8988T (cell line): ENCODE measurements at regions not wholly inside any gene's neighbourhood (a gene's known extent, or its start where the extent isn't known, plus 50 kb on each side); places are given as distances from the start of the nearest gene placed in this dataset.
"Not testable (repeated sequence)": the region's sequence is repeated elsewhere in the genome, so short reads cannot be mapped to it uniquely, and the experiment has no call there.

Experiments used
- DNase-seq: peaks from one replicate; pipeline ENCODE4 v3.0.0; 2011

GRCh38 chr2:87521489-87521888 lies 226.4 kb upstream of the PLGLB2 start:
- DNase-seq, result not testable (repeated sequence)

DNA sequence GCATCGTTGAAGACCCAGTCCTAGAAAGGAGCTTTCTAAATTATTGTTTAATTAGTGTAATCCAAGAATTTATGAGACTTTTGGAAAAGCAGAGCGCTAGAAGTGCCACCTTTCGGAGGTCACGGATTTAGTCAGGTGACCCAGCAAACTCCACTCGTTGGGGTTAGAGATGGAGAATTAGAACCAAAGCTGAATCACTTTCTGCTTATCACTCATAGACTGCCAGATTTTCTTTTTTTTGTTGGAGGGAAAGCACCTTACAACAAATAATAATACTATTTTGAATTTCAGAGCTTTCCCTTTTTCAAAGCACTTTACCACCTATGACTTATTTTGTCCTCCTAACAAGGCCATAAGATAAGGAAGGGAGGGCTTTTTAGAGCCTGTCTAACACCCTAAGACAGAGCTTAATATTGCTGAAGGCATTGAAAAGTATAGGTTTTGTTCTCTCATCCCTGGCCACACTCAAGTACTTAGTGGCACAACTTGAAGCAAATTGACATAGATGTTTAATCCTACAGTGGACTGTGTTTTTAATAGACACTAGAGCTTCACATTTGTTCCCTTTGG lies 223.2 kb upstream of the PLGLB2 start:
- not testable (repeated sequence) for DNase-seq

DNA sequence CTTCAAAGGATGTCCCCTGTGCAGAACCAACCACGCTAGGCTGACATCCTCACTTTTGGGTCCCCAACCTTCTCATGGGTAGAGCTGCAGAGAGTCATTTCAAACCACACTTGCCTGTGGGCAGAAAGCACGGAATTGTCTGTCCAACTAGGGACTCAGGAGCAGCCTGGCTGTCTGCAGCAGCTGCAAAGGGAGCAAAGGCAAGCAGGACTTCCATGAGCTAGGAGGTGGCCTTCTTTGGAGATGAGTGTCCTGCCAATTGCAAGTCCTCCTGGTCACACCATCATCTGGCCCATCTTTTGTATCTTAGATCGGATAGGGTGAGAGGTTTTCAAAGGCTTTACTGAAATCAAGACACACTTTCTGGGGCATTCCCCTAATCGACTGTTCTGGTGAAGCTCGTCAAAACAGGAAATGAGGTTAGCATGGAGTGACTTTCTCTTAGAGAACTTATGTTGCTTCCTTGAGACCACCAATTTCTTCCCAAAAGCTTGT lies 222.3 kb upstream of the PLGLB2 start:
- not testable (repeated sequence) for DNase-seq

- DNase-seq, result not testable (repeated sequence)
Measured at GRCh38 chr2:87526258-87526657, 221.6 kb upstream of the PLGLB2 start.

GRCh38 chr2:87531968-87532715 lies 215.7 kb upstream of the PLGLB2 start:
- not testable (repeated sequence) for DNase-seq

DNA sequence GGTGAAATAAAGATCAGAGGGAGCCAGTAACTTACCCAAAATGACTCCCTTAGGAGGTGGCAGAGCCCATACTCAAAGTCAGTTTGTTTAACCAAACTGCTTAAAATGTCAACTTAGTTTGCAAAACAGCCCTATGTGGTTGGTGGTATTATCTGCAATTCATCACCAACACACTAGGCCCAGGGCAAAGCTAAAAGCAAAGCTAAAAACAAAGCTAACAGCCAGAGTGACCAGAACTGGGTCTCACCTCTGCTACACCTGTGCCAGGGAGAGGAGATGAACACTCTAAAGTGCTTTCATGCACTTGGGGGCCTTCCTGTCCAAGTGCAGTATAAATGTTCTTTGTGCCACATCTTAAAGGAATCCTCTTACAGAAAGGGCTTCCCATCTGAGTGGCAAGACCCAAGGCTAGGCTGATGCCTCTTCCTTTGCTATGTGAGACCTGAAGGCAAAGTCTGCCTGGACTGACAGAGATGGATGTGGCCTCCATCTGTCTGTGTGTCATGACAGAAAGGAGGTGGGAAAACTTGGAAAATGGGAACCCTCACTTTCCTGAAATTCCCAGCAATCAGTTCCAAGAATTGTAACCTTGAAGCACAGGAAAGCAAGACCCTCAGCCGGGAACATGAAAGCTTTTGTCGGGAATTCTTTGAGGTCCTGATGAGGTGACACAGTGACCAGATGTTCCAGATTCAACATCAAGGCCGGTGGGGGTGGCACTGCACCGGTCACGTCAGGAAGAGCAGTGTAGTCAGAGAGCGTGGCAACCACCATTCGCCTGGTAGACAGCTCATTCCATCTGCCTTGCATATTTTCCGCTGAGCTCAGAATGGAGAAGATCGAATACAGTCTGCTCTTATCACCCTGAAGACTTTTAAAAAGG lies 214.3 kb upstream of the PLGLB2 start:
- not testable (repeated sequence) for DNase-seq

GRCh38 chr2:87534273-87534889 lies 213.5 kb upstream of the PLGLB2 start:
- DNase-seq, result not testable (repeated sequence)

DNA sequence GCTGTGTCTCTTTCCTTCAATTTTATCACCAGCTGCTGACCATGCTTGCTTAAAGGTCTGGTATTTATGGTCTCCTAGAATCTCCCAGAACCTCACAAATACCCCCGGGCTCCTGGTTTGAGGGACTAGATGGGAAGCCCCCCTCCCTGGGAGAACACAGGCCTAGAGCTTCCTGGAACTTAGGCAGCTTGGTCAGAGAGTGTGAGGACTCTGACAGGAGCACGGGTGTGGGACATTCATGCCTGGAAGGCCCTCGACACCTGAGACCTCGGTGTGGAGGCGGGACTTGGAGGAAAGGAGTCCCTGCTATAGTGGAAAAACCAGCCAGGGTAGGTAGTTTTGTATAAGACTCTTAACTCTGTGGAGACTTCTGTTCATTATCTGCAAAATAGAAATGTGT lies 211.5 kb upstream of the PLGLB2 start:
- DNase-seq, result not testable (repeated sequence)

DNA sequence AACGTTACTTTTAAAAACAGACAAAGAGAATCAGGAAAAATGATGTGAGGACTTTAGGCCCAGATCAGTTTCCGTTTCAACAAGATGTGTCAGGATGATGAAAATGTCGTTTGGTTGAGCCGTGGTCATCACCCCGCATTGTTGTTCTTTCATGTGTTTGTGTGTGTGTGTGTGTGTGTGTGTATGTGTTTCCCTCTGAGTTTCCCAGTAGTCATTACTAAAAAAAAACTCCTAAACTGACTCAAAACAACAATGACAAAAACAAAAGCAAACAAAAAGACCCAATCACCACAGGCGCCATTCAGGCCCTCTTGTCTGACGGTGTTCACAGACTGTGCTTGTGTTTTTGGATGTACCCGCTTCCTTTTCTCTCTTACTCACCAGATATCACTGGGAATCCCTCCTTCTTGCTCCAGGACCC lies 210.6 kb upstream of the PLGLB2 start:
- not testable (repeated sequence) for DNase-seq

GRCh38 chr2:87538268-87538667 lies 209.6 kb upstream of the PLGLB2 start:
- not testable (repeated sequence) for DNase-seq

- DNase-seq, result not testable (repeated sequence)
Measured at GRCh38 chr2:87539151-87539943, 208.5 kb upstream of the PLGLB2 start.

GRCh38 chr2:87540242-87540641 lies 207.6 kb upstream of the PLGLB2 start:
- not testable (repeated sequence) for DNase-seq

GRCh38 chr2:87542599-87543174 lies 205.2 kb upstream of the PLGLB2 start:
- not testable (repeated sequence) for DNase-seq

GRCh38 chr2:87543797-87544196 lies 204.1 kb upstream of the PLGLB2 start:
- not testable (repeated sequence) for DNase-seq

- DNase-seq, result not testable (repeated sequence)
Measured at GRCh38 chr2:87547106-87547505, 200.8 kb upstream of the PLGLB2 start.

DNA sequence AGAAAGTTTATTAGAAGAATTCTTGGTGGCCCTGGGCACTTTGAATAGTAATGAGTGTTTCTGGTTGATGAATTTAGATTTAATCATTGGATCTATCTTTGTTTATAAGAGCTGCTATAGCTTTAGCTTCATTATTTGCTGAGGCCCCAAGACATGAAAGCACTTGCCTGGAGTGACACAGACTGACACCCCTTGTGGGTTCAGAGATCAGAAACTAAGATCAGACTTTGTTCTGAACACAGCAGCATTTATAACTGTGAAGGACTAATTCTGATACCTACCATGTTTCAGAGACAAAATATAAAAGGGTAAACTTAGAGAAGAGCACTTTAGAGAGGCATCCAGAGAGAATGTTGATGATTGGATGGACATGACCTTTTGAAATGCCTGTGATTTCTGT lies 199.9 kb upstream of the PLGLB2 start:
- DNase-seq, result not testable (repeated sequence)

DNA sequence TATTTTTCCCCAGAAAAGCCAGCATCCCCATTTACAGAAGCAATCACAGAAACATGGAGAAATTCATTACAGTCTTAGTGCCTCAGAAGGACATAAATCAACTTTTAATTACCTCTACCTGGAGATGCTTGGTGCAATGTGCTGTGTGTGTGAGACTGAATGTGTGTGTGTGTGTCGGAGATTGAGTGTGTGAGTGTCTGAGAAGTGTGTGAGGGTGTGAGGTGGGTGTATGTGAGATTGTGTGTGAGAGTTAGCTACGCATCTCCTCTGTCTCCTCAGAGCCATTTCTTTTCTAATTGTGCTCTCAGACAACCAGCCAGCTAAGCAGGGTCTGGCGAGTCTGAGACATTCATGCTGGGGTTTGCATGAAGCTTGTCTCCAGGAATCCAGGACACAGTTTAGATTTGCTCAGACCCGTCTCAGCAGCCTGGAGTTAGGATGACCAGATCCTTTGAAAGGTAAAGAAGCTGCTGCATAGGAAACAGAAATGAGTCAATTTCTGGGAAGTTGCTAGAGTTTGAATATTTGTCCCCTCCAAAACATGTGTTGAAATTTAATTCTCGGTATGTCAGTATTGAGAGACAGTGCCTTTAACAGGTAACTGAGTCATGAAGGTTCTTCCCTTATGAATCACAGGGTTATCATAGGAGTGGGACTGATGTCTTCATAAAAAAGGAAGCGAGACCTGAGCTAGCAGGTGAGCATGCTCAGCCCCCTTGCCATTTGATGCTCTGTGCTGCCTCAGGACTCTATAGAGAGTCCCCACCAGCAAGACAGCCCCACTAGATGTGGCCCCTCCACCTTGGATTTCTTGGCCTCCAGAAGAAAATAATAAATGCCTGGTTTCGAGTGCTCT lies 199.0 kb upstream of the PLGLB2 start:
- DNase-seq, result not testable (repeated sequence)

DNA sequence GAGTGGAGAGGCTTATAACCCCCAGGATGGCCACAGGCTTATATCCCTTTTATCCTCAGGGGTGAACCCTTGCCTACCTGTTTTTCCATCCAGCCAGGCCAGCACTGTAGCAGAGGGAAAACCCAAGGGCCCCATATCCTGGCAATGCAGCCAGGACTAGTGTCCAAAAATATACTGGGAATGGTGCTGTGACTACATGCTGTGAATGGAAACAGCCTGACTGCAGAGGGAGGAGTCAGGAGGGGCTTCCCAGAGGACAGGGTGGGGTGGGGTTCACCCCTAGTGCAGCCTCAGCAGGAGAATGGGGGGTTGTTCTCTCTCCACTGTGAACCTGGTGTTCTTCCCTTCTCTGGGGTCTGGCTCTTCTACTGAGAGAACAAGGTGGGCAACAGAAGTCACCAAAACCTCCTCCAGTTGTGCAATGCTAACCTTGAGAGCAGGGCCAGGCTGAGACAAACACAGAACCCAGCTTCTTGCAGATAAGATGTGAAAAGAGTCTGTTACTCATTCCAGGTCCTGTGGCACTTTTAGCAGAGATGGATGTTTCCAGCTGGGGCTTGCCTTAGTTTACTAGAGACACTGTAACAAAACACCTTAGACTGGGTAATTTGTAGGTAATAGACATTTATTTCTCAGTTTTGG lies 198.2 kb upstream of the PLGLB2 start:
- DNase-seq, result not testable (repeated sequence)

GRCh38 chr2:87554678-87555077 lies 193.2 kb upstream of the PLGLB2 start:
- not testable (repeated sequence) for DNase-seq

GRCh38 chr2:87555082-87555481 lies 192.8 kb upstream of the PLGLB2 start:
- not testable (repeated sequence) for DNase-seq
